ENCODE measurements at regions not wholly inside any gene's neighbourhood (a gene's known extent, or its start where the extent isn't known, plus 50 kb on each side); places are given as distances from the start of the nearest gene placed in this dataset.
"Not testable (repeated sequence)": the region's sequence is repeated elsewhere in the genome, so short reads cannot be mapped to it uniquely, and the experiment has no call there.

DNA sequence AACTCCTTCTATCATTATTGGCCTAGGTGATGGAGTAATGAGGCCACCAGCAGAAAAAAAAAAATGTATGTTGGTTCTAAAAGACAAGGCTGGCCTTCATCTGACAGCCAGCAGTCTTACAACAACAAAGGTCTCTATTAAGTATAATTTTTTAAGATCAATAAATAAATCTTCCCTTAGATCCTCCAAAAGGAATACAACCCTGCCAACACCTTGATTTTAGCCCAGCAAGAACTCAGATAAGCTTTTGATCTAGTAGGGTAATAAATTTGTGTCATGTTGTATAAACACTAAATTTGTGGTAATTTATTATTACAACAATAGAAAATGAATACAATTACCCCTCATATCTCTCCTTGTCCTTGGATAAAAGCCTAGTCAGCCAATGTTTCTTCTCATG, 633.2 kb upstream of the FAM174A start:
- DNase-seq, result no peak

GRCh38 chr5:99900302-99900852, 634.8 kb upstream of the FAM174A start:
- DNase-seq, result peak; percentile 92

- DNase-seq, result no peak
Observed at GRCh38 chr5:99879791-99880511, 655.2 kb upstream of the FAM174A start.

DNA sequence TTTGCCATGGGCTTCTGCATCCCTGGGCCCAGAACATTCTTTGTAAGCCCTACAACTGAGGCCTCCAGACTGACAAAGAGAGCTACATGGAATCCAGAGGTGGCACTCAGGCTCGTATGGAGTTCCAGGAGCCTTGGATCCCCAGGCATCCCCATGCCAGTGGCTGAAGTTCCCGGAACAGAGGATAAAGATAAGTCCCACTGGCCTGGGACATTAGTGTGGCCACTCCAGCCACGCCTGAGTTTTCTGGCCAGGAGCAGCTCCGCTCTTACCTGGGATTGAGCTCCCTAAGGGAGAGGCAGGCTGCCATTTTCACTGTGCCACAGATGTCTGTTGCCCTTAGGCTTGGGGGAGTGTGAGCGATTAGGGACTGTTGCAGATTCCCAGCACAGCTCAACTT, 656.3 kb upstream of the FAM174A start:
- DNase-seq, result no peak

- no peak for DNase-seq
Observed at GRCh38 chr5:99866740-99867139, 668.4 kb upstream of the FAM174A start.

DNA sequence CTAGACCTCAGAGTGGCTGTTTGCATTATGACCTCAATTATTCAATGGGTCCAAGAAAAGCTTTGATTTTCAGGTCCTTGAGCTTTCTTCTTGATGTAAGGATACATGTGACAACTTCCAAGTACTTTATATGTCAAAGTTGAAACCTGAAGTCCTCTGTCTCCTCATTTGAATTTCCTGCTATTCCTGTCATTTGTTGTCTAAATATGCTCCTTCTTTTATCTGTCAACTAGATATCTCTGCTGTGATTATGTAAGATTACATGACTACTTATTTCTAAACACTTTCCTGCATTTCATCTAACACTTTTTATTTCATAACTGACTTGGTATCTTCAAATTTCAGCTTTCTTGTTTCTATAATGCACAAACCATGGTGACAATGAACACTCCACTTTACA, 670.0 kb upstream of the FAM174A start:
- no peak for DNase-seq

GRCh38 chr5:99835791-99836190, 699.4 kb upstream of the FAM174A start:
- DNase-seq, result no peak

GRCh38 chr5:99827136-99827535, 708.0 kb upstream of the FAM174A start:
- peak; percentile 50 for DNase-seq

- no peak for DNase-seq
Observed at GRCh38 chr5:99817796-99818195, 717.4 kb upstream of the FAM174A start.

GRCh38 chr5:99814321-99815063, 720.7 kb upstream of the FAM174A start:
- no peak for DNase-seq

DNA sequence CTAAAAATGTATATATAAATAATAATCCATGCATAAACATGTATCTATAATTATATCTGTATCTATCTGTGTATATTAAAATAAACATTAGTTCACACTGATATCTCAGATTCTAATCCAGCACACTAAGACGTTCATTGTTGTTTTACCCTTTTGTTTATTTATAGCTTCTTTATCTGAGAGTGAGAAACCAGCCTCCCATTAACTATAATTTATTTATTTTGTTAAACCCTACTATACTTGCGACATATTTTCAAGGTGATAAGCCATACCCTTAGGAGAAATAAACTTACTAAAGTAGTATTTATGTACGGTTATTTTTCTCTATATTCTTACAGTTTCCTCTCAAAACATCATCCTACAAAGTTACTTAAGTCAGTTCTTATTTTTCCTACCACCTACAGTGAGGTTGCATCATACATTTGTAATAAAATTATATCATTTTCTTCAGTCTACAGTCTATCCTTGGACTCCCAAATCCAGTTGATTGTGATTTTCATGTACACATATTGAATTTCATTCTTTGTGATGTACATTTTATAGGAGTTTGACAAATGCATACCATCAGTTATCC, 726.4 kb upstream of the FAM174A start:
- DNase-seq, result no peak

DNA sequence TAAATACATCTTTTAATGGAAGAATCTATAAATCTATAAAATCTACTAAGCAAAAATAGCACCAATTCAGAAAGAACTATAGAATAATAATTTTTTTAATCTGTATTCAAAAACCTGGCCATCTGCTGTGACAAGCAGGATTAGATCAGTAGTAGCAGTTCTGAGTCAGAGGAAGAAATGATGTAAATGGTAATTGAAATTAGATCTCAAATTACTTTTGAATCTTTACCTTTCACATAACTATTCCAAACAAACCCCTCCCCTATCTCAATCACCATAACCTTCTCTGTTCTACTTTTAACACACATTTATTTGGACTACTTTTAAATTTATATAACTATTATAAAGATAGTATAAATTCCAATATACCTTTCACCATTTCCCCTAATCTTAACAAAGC, 727.8 kb upstream of the FAM174A start:
- DNase-seq, result no peak

DNA sequence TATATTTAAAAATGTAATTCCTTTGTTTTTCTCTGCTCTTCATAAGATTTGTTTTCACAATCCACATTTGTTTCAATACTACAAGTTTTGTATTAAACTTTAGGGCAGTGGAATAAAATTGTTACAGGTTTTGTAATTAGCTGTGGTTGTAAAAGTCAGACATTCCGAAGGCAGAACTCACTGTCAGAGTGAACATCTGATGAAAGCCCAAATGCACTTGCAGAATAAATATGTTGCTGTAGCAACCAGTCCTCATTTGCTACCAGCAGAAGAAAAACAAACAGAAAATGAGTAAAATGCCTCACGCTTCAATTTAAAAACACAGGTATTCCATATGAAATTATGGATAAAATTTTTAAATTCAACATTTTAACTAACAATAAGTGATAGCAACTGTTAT, 740.1 kb upstream of the FAM174A start:
- DNase-seq, result no peak

DNA sequence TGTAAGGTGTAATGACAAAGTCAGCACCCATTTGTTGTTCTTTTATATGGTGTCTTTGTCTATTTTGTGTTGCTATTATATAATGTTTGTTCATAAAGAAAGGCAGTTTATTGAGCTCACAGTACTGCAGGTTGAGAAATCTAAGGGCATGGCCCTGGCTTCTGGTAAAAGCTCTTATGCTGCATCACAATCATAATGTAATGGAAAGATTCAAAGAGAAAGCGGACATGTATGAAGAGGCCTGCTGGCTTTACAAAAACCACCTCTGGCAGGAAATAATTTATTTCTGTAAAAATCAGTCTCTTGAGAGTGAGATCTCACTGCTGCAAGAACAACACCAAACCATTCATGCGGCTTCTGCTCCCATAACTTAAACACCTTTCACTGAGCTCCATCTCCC, 746.7 kb upstream of the FAM174A start:
- no peak for DNase-seq

DNA sequence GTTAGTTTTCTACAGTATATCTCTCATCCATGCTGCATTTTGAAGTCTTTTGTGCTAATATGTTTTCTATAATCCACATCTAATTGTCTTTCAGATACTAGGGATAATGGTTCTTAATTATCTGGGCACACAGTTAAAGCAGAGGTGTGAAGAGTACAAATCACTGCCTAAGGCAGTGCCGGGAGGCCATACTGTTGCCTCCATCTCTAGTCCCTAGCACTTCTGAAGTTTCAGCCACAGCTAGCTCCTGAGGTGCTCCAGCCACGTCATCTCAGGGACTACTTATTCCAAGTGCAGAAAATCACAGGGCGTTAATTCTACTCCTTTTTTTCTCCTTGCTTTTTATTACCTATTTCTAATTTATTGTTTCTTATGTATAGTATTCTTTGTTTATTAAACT, 760.0 kb upstream of the FAM174A start:
- DNase-seq, result no peak

GRCh38 chr5:99773290-99773689, 761.9 kb upstream of the FAM174A start:
- DNase-seq, result no peak

DNA sequence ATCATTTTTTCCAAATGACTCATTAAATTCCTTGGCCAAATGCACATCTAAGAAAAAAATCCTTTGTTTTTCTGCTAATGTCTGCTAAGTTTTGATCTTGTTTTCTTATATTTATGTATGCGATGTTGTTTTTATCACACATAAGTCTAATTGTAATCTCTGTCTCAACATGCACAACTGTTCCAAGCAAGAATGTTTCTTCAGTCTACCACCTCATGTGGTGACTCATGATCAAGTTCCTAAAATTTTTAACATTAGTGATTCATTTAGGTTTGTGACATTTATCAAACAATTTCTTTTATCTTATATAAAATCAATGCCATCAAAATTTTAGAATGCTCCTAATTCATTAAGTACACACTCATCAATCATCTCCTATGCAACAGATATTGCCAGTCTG, 763.9 kb upstream of the FAM174A start:
- DNase-seq, result no peak

DNA sequence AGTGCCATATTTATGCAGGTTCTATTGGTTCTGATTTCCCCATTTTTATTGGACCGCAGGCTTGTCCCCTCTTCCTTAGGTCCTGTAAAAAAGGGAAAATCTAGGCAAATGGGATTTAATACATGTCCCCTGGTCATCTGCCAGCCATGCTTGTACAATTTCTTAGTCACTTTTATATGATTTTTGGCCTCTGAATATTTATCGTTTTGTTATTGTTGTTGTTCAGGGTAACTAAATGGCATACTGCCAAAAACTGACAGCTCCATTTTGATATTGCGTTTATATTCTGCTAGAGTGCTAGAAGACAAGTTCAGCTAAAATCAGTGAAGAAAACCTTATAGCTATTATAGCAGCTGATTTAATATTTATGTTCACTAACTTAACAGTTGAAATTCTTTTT, 770.2 kb upstream of the FAM174A start:
- DNase-seq, result no peak

DNA sequence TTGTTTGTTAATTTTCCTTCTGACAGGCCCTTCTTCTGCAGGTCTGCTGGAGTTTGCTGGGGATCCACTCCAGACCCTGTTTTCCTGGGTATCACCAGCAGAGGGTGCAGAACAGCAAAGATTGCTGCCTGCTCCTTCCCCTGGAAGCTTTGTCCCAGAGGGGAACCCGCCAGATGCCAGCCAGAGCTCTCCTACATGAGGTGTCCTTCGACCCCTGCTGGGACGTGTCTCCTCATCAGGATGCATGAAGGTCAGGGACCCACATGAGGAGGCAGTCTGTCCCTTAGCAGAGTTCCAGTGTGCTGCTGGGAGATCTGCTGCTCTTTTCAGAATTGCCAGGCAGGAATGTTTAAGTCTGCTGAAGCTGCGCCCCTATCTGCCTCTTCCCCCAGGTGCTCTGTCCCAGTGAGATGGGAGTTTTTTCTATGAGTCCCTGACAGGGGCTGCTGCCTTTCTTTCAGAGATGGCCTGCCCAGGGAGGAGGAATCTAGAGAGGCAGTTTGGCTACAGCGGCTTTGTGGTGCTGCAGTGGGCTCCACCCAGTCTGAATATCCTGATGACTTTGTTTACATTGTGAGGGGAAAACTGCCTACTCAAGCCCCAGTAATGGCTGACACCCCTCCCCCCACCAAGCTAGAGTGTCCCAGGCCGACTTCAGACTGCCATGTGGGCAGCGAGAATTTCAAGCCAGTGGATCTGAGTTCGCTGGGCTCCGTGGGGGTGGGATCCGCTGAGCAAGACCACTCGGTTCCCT, 772.0 kb upstream of the FAM174A start:
- no peak for DNase-seq

GRCh38 chr5:99747342-99747741, 787.8 kb upstream of the FAM174A start:
- DNase-seq, result no peak

DNA sequence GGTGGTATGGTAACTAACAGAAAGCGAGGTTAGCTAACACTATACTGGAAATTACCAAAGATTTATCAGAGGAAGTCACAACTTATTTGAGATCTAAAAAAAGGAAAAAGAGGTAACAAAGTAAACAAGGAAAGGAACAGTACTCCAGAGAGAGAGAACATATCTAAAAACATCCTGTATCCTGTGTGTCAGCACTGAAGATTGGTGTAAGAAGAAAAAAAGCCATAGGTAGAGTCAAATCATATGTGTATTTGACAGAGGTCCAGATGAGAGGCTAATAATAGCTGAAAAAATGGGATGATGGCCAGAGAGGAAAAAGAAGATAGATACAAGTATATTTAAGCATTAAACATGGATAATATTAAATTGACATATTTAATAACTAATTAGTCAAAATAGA, 802.0 kb upstream of the FAM174A start:
- DNase-seq, result not testable (repeated sequence)

- DNase-seq, result not testable (repeated sequence)
Observed at GRCh38 chr5:99730653-99731052, 801.8 kb upstream of the CHD1 start.

Measured in renal pelvis (tissue), 1 donor.